ENCODE measurements at regions not wholly inside any gene's neighbourhood (a gene's known extent, or its start where the extent isn't known, plus 50 kb on each side); places are given as distances from the start of the nearest gene placed in this dataset.

DNA sequence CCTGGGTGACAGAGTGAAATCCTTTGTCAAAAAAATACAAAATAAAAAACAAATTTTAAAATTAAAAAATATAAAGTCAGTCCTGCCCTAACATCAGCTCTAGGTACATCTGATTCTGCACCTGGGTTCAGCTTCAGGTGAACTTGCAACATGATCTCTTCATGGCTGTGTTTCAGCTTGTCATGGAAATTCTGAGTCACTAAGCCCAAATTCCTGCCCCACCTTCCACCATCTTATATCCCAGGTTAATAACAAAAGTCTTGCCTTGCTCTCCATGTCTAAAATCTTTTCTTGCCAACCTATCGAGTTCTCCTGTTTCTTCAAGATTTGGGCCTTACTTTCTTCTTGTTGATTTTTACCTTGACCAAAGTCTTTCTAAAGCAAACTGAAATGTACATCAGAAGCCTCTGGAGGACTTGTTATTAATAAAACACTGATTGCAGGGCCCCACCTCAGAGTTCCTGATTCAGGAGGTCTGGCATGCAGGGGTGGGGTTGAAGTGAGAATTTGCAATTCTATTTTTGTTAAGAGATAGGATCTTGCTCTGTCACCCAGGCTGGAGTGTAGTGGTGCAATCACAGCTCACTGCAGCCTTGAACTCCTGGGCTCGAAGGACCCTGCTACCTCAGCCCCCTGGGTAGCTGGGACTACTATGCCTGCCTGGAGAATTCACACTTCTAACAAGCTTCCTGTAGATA is 125.8 kb upstream of the VCX3A start:
- TF ChIP-seq POLR2AphosphoS5 (IDR thresholded peaks at IDR 0.05; ENCODE audit: low read depth, low read length) (no peak), POLR2A (IDR thresholded peaks at IDR 0.05; ENCODE audit: low read depth, low read length) (no peak)

All from GM12891 (cell line).